Hematopoietic multipotent progenitor cell treated with erythropoietin and hydrocortisone succinate and interleukin-3 and kit ligand, for 8 days (in vitro differentiated cells): ENCODE measurements at regions not wholly inside any gene's neighbourhood (a gene's known extent, or its start where the extent isn't known, plus 50 kb on each side); places are given as distances from the start of the nearest gene placed in this dataset.

Source experiments
- DNase-seq: peaks from one replicate; pipeline ENCODE4 v3.0.0-alpha.2; 2015

GRCh38 chr17:22453181-22453580, 760.9 kb downstream of the KCNJ18 start:
- no peak for DNase-seq

GRCh38 chr17:22454070-22454999, 762.0 kb downstream of the KCNJ18 start:
- DNase-seq = no peak

DNA sequence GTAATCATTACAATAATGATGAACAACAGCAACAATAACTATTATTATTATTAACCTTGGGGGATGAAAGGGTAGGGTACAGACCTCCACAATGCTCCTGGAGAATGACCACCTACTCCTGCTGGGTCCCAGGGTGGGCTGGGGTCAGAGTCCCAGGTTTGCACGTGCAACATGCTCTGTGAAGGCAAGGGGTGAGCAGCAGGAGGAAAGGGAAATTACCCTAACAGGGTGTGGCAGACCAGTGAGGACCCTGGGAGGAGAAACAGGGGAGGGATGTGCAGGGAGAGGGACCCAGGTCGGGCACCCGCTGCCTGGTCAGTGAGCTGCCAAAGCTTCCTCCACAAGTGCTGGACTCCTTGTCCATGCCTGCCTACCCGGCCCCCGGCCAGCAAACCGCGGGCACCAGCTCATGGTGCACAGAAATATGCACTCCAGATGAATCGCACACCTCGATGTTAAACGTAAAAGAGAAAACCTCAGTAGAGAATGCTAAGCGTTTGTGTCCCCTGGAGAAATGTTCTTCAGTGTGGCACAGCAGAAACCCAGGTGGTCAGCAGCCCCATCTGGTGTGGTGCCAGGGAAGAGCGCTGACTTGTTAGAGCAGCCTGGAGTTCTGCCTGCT, 767.1 kb downstream of the KCNJ18 start:
- DNase-seq = no peak

DNA sequence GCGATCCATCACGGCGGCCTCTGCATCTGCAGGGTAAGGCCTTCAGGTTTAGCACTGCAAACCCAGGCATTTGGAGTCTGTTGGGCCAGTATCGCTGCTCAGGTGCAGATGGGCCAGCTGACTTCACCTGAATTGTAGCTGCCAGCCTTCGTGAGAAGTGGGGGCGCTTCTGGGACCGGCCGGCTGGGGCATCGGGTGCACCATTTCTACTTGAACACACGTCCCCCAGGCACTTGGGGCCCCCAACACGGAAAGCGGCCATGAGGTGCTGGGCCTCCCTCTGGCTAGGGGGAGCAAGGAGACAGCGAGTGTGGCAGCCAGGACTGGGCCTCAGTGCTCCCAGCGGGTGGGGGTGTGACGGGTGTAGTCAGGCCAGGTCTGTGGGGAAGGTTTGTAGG, 767.6 kb downstream of the KCNJ18 start:
- DNase-seq = no peak

DNA sequence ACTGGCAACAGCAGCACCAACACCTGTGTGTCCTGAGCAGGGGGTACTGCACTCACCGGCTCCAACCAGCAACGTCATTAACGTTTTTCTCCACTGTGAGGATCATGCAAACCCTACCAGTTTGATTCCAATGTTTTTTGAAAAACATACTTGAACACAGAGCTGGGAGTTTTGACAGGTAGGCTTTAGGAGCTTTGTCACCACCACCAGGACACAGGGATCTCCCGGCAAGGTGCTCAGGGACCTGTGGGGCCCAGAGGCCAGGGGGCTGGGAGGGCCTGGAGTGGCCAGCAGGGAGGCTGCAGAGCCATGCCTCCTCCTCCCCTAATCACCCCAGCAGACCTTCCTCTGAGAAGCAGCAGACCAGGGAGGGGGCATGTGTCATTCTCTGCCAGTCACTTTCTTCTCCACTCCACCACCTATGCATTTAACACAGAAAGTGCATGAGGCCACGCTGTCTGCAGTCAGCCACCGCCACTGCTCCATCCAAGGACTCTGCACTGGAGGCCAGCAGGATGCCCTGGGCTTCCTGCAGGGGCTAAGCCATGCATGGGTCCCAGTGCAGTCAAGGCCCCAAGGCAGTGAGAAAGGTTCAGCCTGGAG, 768.2 kb downstream of the KCNJ18 start:
- no peak for DNase-seq

DNA sequence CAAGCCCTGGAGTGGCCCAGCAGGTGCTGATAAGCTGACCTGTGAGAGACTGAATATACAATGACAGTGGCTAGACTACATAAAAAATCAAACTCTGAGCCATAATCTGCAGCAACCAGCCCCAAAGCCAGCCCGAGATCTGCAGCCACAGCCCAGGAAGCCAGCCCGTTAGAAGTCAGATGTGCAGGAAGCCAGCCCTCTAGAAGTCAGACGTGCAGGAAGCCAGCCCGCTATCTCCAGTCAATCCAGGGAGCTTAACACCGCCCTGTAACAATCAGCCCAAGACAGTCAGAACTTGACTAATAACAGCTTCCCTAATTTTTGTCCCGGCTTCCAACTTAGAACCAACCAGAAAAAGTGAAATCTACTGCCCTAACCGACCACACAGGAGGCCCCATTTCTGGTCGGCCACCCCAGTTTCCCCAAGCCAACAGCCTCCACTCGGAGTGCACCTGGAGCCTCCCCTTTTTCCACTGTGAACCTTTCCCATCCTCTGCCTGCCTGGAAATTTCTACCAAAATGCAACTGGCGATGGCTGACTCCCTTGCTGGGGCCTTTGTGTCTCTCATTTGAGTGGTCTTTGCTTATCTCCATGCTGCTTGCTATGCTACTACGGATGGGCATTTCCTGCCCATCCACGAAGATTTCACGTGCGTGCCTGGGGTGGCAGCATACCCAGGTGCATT, 769.3 kb downstream of the KCNJ18 start:
- DNase-seq = no peak

GRCh38 chr17:22462461-22462860, 770.1 kb downstream of the KCNJ18 start:
- no peak for DNase-seq

GRCh38 chr17:22463110-22463850, 771.0 kb downstream of the KCNJ18 start:
- no peak for DNase-seq

DNA sequence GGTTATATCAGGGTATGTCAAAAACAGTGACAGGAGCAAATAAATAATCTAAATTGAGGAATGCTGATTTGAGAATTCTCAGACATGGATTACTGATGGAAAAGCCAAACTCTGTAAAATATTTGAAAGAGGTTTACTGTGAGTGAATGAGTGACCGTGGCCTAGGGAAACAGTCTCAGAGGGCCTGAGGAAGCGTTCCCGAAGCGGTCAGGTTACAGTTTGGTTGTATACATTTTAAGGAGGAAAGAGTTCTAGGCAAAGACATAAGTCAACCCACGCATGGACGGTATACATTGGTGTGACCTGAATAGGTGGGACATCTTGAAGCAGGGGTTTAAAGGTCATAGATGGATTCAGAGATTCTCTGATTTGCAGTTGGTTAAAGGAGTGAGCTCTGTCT, 771.7 kb downstream of the KCNJ18 start:
- DNase-seq = no peak

DNA sequence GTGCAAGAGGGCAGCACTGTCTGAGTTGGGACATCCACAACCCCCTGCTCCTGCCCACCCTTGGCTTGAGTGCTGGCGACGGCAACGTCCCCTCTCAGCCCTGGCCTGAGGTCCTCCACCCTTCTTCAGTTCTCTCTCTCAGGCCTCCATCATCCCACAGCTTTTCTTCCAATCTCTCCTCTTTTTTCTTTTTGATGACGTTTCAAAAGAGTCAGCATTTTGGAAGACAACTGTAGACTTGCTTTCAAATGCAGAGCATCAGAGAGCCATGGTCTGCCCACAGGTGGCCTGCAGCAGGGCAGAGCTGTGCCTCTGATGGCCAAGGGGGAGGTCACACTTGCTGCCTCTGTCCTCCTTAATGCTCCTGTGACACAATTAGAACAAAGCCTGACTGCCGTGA, 775.4 kb downstream of the KCNJ18 start:
- DNase-seq = no peak

GRCh38 chr17:22469101-22469880, 777.0 kb downstream of the KCNJ18 start:
- DNase-seq = no peak

GRCh38 chr17:22469941-22470340, 777.6 kb downstream of the KCNJ18 start:
- DNase-seq = no peak

- no peak for DNase-seq
These were observed 778.3 kb downstream of the KCNJ18 start for GRCh38 chr17:22470411-22471175.

DNA sequence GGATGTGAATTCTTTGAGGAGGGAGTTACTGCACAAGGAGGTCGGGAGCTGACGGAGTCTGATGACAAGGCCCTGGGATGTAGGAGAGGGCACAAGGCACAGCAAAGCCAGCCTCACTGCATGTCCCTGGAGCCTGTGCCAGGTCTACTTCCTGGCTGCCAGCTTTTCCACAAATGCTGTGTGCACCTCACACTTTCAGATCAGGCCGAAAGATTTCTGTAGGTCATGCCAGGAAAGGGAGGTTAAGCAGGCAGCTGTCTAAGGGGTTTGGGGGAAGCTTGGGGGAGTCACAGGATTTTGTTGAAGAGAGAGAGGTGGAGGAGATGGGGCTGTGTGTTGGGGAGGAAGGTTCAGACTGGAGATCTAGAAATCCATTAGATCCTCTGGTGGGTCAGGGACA, 792.5 kb downstream of the KCNJ18 start:
- no peak for DNase-seq

- no peak for DNase-seq
These were observed 798.1 kb downstream of the KCNJ18 start for GRCh38 chr17:22490399-22490798.

- no peak for DNase-seq
These were observed 800.0 kb downstream of the KCNJ18 start for GRCh38 chr17:22492331-22492730.

GRCh38 chr17:22496450-22496849, 804.1 kb downstream of the KCNJ18 start:
- DNase-seq = no peak

- no peak for DNase-seq
These were observed 811.1 kb downstream of the KCNJ18 start for GRCh38 chr17:22503322-22503899.

DNA sequence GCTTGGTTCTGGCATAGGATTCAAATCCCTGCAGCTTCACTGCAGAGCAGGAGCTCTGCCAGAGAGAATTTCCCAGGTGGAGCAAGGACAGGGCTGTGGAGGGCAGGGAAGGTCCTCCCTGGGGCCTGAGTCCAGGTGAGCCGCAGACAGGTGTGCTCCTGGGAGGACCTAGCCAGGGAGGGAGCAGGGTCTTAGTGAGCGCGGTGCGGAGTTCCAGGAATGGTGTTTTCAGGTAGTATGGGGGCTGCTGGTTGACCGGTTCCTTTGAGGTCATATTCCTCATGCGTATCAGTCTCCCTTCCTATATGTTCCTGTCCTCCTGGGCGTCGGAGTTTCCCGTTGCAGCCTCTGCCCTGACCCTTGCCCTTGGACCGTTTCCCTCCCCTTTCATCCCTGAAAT, 813.3 kb downstream of the KCNJ18 start:
- DNase-seq = no peak

GRCh38 chr17:22506231-22506630, 813.9 kb downstream of the KCNJ18 start:
- DNase-seq = no peak

- DNase-seq = no peak
These were observed 814.5 kb downstream of the KCNJ18 start for GRCh38 chr17:22506861-22507260.
